ENCODE measurements at regions not wholly inside any gene's neighbourhood (a gene's known extent, or its start where the extent isn't known, plus 50 kb on each side); places are given as distances from the start of the nearest gene placed in this dataset.

- no peaks in the 10 kb centered on the region for H3K27me3 ChIP-seq (ENCODE audit: control insufficient read depth, insufficient read depth, low read length, poor library complexity, severe bottlenecking)
- H3K27ac ChIP-seq (ENCODE audit: insufficient read depth, low read depth, low read length, poor library complexity, severe bottlenecking): no peak overlapping the region
- H3K4me3 ChIP-seq (ENCODE audit: insufficient read depth, low read depth, low read length): no peak overlapping the region
- peaks cover 27% of the 10 kb centered on the region for H3K4me1 ChIP-seq (ENCODE audit: control insufficient read depth, insufficient read depth, low read length)
- 88 to 91% methylated on average over 5 to 6 of the region's 6 CpGs for WGBS, 2 experiments
- no peaks in the 10 kb centered on the region for H3K9me3 ChIP-seq (ENCODE audit: control insufficient read depth, low read length)
- no peaks in the 10 kb centered on the region for H3K36me3 ChIP-seq (ENCODE audit: control insufficient read depth, insufficient read depth, low read length)
These were observed 271.7 kb upstream of the TLE4 start for GRCh38 chr9:79300068-79300467.

- WGBS, 2 experiments: 36 to 37% methylated on average over 2 of the region's 2 CpGs
- Histone ChIP-seq H3K27me3 (ENCODE audit: control insufficient read depth, insufficient read depth, low read length, poor library complexity, severe bottlenecking) (no peaks in the 10 kb centered on the region), H3K27ac (ENCODE audit: insufficient read depth, low read depth, low read length, poor library complexity, severe bottlenecking) (no peak overlapping the region), H3K9me3 (ENCODE audit: control insufficient read depth, low read length) (no peaks in the 10 kb centered on the region), H3K36me3 (ENCODE audit: control insufficient read depth, insufficient read depth, low read length) (no peaks in the 10 kb centered on the region), H3K4me1 (ENCODE audit: control insufficient read depth, insufficient read depth, low read length) (peaks cover 27% of the 10 kb centered on the region), H3K4me3 (ENCODE audit: insufficient read depth, low read depth, low read length) (no peak overlapping the region)
These were observed 270.7 kb upstream of the TLE4 start for GRCh38 chr9:79301085-79301484.

- Histone ChIP-seq H3K4me3 (ENCODE audit: insufficient read depth, low read depth, low read length) (no peak overlapping the region), H3K4me1 (ENCODE audit: control insufficient read depth, insufficient read depth, low read length) (peaks cover 27% of the 10 kb centered on the region), H3K36me3 (ENCODE audit: control insufficient read depth, insufficient read depth, low read length) (no peaks in the 10 kb centered on the region), H3K27me3 (ENCODE audit: control insufficient read depth, insufficient read depth, low read length, poor library complexity, severe bottlenecking) (no peaks in the 10 kb centered on the region), H3K27ac (ENCODE audit: insufficient read depth, low read depth, low read length, poor library complexity, severe bottlenecking) (no peak overlapping the region), H3K9me3 (ENCODE audit: control insufficient read depth, low read length) (no peaks in the 10 kb centered on the region)
- 69 to 70% methylated on average over 7 to 8 of the region's 8 CpGs for WGBS, 2 experiments
These were observed 270.0 kb upstream of the TLE4 start for GRCh38 chr9:79301551-79302391.

GRCh38 chr9:79302569-79302968 lies 269.2 kb upstream of the TLE4 start:
- Histone ChIP-seq H3K4me1 (ENCODE audit: control insufficient read depth, insufficient read depth, low read length) (peaks cover 27% of the 10 kb centered on the region), H3K27me3 (ENCODE audit: control insufficient read depth, insufficient read depth, low read length, poor library complexity, severe bottlenecking) (no peaks in the 10 kb centered on the region), H3K4me3 (ENCODE audit: insufficient read depth, low read depth, low read length) (no peak overlapping the region), H3K36me3 (ENCODE audit: control insufficient read depth, insufficient read depth, low read length) (no peaks in the 10 kb centered on the region), H3K9me3 (ENCODE audit: control insufficient read depth, low read length) (no peaks in the 10 kb centered on the region), H3K27ac (ENCODE audit: insufficient read depth, low read depth, low read length, poor library complexity, severe bottlenecking) (no peak overlapping the region)
- WGBS, 2 experiments: 83 to 92% methylated on average over 4 of the region's 4 CpGs

GRCh38 chr9:79308012-79308411 lies 263.8 kb upstream of the TLE4 start:
- Histone ChIP-seq H3K4me1 (ENCODE audit: control insufficient read depth, insufficient read depth, low read length) (no peaks in the 10 kb centered on the region), H3K36me3 (ENCODE audit: control insufficient read depth, insufficient read depth, low read length) (no peaks in the 10 kb centered on the region), H3K4me3 (ENCODE audit: insufficient read depth, low read depth, low read length) (no peak overlapping the region), H3K27me3 (ENCODE audit: control insufficient read depth, insufficient read depth, low read length, poor library complexity, severe bottlenecking) (no peaks in the 10 kb centered on the region), H3K27ac (ENCODE audit: insufficient read depth, low read depth, low read length, poor library complexity, severe bottlenecking) (no peak overlapping the region), H3K9me3 (ENCODE audit: control insufficient read depth, low read length) (no peaks in the 10 kb centered on the region)
- WGBS, 2 experiments: 82 to 91% methylated on average over 6 of the region's 6 CpGs

GRCh38 chr9:79312686-79313421 lies 258.9 kb upstream of the TLE4 start:
- H3K4me1 ChIP-seq (ENCODE audit: control insufficient read depth, insufficient read depth, low read length): no peaks in the 10 kb centered on the region

GRCh38 chr9:79325501-79325900 lies 246.3 kb upstream of the TLE4 start:
- Histone ChIP-seq H3K36me3 (ENCODE audit: control insufficient read depth, insufficient read depth, low read length) (no peaks in the 10 kb centered on the region), H3K4me3 (ENCODE audit: insufficient read depth, low read depth, low read length) (no peak overlapping the region), H3K27ac (ENCODE audit: insufficient read depth, low read depth, low read length, poor library complexity, severe bottlenecking) (no peak overlapping the region), H3K27me3 (ENCODE audit: control insufficient read depth, insufficient read depth, low read length, poor library complexity, severe bottlenecking) (no peaks in the 10 kb centered on the region), H3K9me3 (ENCODE audit: control insufficient read depth, low read length) (no peaks in the 10 kb centered on the region), H3K4me1 (ENCODE audit: control insufficient read depth, insufficient read depth, low read length) (no peaks in the 10 kb centered on the region)
- 82 to 91% methylated on average over 3 of the region's 3 CpGs for WGBS, 2 experiments

More at GRCh38 chr9:79312686-79313421, 258.9 kb upstream of the TLE4 start:
- H3K27ac ChIP-seq (ENCODE audit: insufficient read depth, low read depth, low read length, poor library complexity, severe bottlenecking): no peak overlapping the region
- WGBS, 2 experiments: 83 to 86% methylated on average over 13 of the region's 13 CpGs
- H3K4me3 ChIP-seq (ENCODE audit: insufficient read depth, low read depth, low read length): no peak overlapping the region
- H3K9me3 ChIP-seq (ENCODE audit: control insufficient read depth, low read length): no peaks in the 10 kb centered on the region
- no peaks in the 10 kb centered on the region for H3K36me3 ChIP-seq (ENCODE audit: control insufficient read depth, insufficient read depth, low read length)
- H3K27me3 ChIP-seq (ENCODE audit: control insufficient read depth, insufficient read depth, low read length, poor library complexity, severe bottlenecking): no peaks in the 10 kb centered on the region

GRCh38 chr9:79329861-79330260 lies 241.9 kb upstream of the TLE4 start:
- Histone ChIP-seq H3K4me3 (ENCODE audit: insufficient read depth, low read depth, low read length) (no peak overlapping the region), H3K36me3 (ENCODE audit: control insufficient read depth, insufficient read depth, low read length) (no peaks in the 10 kb centered on the region), H3K27me3 (ENCODE audit: control insufficient read depth, insufficient read depth, low read length, poor library complexity, severe bottlenecking) (no peaks in the 10 kb centered on the region), H3K4me1 (ENCODE audit: control insufficient read depth, insufficient read depth, low read length) (peaks cover 7% of the 10 kb centered on the region), H3K27ac (ENCODE audit: insufficient read depth, low read depth, low read length, poor library complexity, severe bottlenecking) (no peak overlapping the region), H3K9me3 (ENCODE audit: control insufficient read depth, low read length) (no peaks in the 10 kb centered on the region)
- WGBS, 2 experiments: 94 to 100% methylated on average over 1 of the region's 1 CpG

- peaks cover 7% of the 10 kb centered on the region for H3K4me1 ChIP-seq (ENCODE audit: control insufficient read depth, insufficient read depth, low read length)
These were observed 237.8 kb upstream of the TLE4 start for GRCh38 chr9:79334001-79334400.

GRCh38 chr9:79334711-79335110 lies 237.1 kb upstream of the TLE4 start:
- H3K36me3 ChIP-seq (ENCODE audit: control insufficient read depth, insufficient read depth, low read length): no peaks in the 10 kb centered on the region
- H3K27me3 ChIP-seq (ENCODE audit: control insufficient read depth, insufficient read depth, low read length, poor library complexity, severe bottlenecking): no peaks in the 10 kb centered on the region
- H3K4me1 ChIP-seq (ENCODE audit: control insufficient read depth, insufficient read depth, low read length): peaks cover 7% of the 10 kb centered on the region
- H3K27ac ChIP-seq (ENCODE audit: insufficient read depth, low read depth, low read length, poor library complexity, severe bottlenecking): no peak overlapping the region
- H3K9me3 ChIP-seq (ENCODE audit: control insufficient read depth, low read length): no peaks in the 10 kb centered on the region
- H3K4me3 ChIP-seq (ENCODE audit: insufficient read depth, low read depth, low read length): no peak overlapping the region
- WGBS, 2 experiments: 95 to 100% methylated on average over 1 of the region's 1 CpG

More at GRCh38 chr9:79334001-79334400, 237.8 kb upstream of the TLE4 start:
- H3K27ac ChIP-seq (ENCODE audit: insufficient read depth, low read depth, low read length, poor library complexity, severe bottlenecking): no peak overlapping the region
- H3K27me3 ChIP-seq (ENCODE audit: control insufficient read depth, insufficient read depth, low read length, poor library complexity, severe bottlenecking): no peaks in the 10 kb centered on the region
- WGBS, 2 experiments: 70 to 81% methylated on average over 6 of the region's 6 CpGs
- H3K4me3 ChIP-seq (ENCODE audit: insufficient read depth, low read depth, low read length): no peak overlapping the region
- no peaks in the 10 kb centered on the region for H3K9me3 ChIP-seq (ENCODE audit: control insufficient read depth, low read length)
- H3K36me3 ChIP-seq (ENCODE audit: control insufficient read depth, insufficient read depth, low read length): no peaks in the 10 kb centered on the region
